Esophagus (tissue), 2 donors: ENCODE measurements at regions not wholly inside any gene's neighbourhood (a gene's known extent, or its start where the extent isn't known, plus 50 kb on each side); places are given as distances from the start of the nearest gene placed in this dataset.

Source experiments
- H3K27ac ChIP-seq, 2 donors: one replicate each; pipeline ENCODE4 v1.5.1; 2013; ENCODE audit warnings: low read depth in 2 of 2, mild to moderate bottlenecking in 2 of 2, inconsistent platforms in 1 of 2, low read length in 1 of 2, moderate library complexity in 1 of 2
- H3K27me3 ChIP-seq, 2 donors: one replicate each; pipeline ENCODE4 v1.6.1; 2013; ENCODE audit warnings: low read length in 2 of 2, control low read depth in 1 of 2, mild to moderate bottlenecking in 1 of 2; ENCODE audit not compliant: insufficient read depth in 2 of 2, control insufficient read depth in 1 of 2
- H3K36me3 ChIP-seq, 2 donors: one replicate each; pipeline ENCODE4 v1.6.1; 2013; ENCODE audit warnings: low read length in 1 of 2; ENCODE audit not compliant: control insufficient read depth in 2 of 2, insufficient read depth in 2 of 2
- H3K4me1 ChIP-seq, 2 donors: one replicate each; pipeline ENCODE4 v1.6.1; 2013; ENCODE audit warnings: low read length in 1 of 2; ENCODE audit not compliant: control insufficient read depth in 2 of 2, insufficient read depth in 2 of 2
- H3K4me3 ChIP-seq, 2 donors: one replicate each; pipeline ENCODE4 v1.5.1; 2013; ENCODE audit warnings: low read length in 2 of 2, mild to moderate bottlenecking in 2 of 2, low read depth in 1 of 2, moderate library complexity in 1 of 2
- H3K9me3 ChIP-seq, 2 donors: one replicate each; pipeline ENCODE4 v1.6.1; 2013; ENCODE audit warnings: mild to moderate bottlenecking in 2 of 2, low read depth in 1 of 2, low read length in 1 of 2, moderate library complexity in 1 of 2; ENCODE audit not compliant: control insufficient read depth in 2 of 2, insufficient read depth in 1 of 2
- WGBS, 2 donors: extraction: QIAGEN DNeasy Blood & Tissue Kit; methylation state at CpG; one replicate each; pipeline ENCODE4 v1.1.7; 2013; 5-methylcytosine and 5-hydroxymethylcytosine counted together
- donor health status: healthy with polysubstance abuse.
- donor health status: Bipolar disorder and iron deficiency.

- Histone ChIP-seq H3K9me3 (no peaks in the 10 kb centered on the region), H3K4me3 (no peak overlapping the region), H3K27ac (no peak overlapping the region), H3K36me3 (no peaks in the 10 kb centered on the region), H3K27me3 (no peaks in the 10 kb centered on the region), H3K4me1 (no peaks in the 10 kb centered on the region)
- 81 to 88% methylated on average over 2 of the region's 2 CpGs for WGBS, 2 donors
Observed at GRCh38 chr2:187956906-187957534, 334.7 kb upstream of the GULP1 start.

GRCh38 chr2:187959821-187960220 is 331.9 kb upstream of the GULP1 start:
- H3K4me1 ChIP-seq = no peaks in the 10 kb centered on the region
- no peak overlapping the region for H3K4me3 ChIP-seq
- no peaks in the 10 kb centered on the region for H3K27me3 ChIP-seq
- H3K9me3 ChIP-seq = no peaks in the 10 kb centered on the region
- H3K36me3 ChIP-seq = no peaks in the 10 kb centered on the region
- H3K27ac ChIP-seq = no peak overlapping the region

- Histone ChIP-seq H3K9me3 (no peaks in the 10 kb centered on the region), H3K27ac (no peak overlapping the region), H3K27me3 (no peaks in the 10 kb centered on the region), H3K4me1 (no peaks in the 10 kb centered on the region), H3K36me3 (no peaks in the 10 kb centered on the region), H3K4me3 (no peak overlapping the region)
- WGBS, 2 donors = 71 to 76% methylated on average over 2 of the region's 2 CpGs
Observed at GRCh38 chr2:187962538-187962937, 329.1 kb upstream of the GULP1 start.

- H3K27ac ChIP-seq = no peak overlapping the region
- no peaks in the 10 kb centered on the region for H3K9me3 ChIP-seq
- no peaks in the 10 kb centered on the region for H3K4me1 ChIP-seq
- H3K4me3 ChIP-seq = no peak overlapping the region
- WGBS, 2 donors = 72 to 93% methylated on average over 2 of the region's 2 CpGs
- H3K27me3 ChIP-seq = no peaks in the 10 kb centered on the region
- H3K36me3 ChIP-seq = no peaks in the 10 kb centered on the region
Observed at GRCh38 chr2:187964746-187965145, 326.9 kb upstream of the GULP1 start.

GRCh38 chr2:187966924-187967323 is 324.8 kb upstream of the GULP1 start:
- no peaks in the 10 kb centered on the region for H3K4me1 ChIP-seq
- H3K36me3 ChIP-seq = no peaks in the 10 kb centered on the region
- 29 to 46% methylated on average over 1 of the region's 1 CpG for WGBS, 2 donors
- H3K27me3 ChIP-seq = no peaks in the 10 kb centered on the region
- no peak overlapping the region for H3K27ac ChIP-seq
- no peak overlapping the region for H3K4me3 ChIP-seq
- no peaks in the 10 kb centered on the region for H3K9me3 ChIP-seq

- Histone ChIP-seq H3K9me3 (no peaks in the 10 kb centered on the region), H3K27ac (no peak overlapping the region), H3K27me3 (no peaks in the 10 kb centered on the region), H3K4me1 (no peaks in the 10 kb centered on the region), H3K4me3 (no peak overlapping the region), H3K36me3 (no peaks in the 10 kb centered on the region)
- 39 to 42% methylated on average over 1 of the region's 1 CpG for WGBS, 2 donors
Observed at GRCh38 chr2:187971893-187972292, 319.8 kb upstream of the GULP1 start.

GRCh38 chr2:187976259-187976985 is 315.3 kb upstream of the GULP1 start:
- Histone ChIP-seq H3K27me3 (no peaks in the 10 kb centered on the region), H3K36me3 (no peaks in the 10 kb centered on the region), H3K4me3 (no peak overlapping the region), H3K9me3 (no peaks in the 10 kb centered on the region), H3K27ac (no peak overlapping the region), H3K4me1 (no peaks in the 10 kb centered on the region)
- 62 to 70% methylated on average over 2 of the region's 2 CpGs for WGBS, 2 donors

- WGBS, 2 donors = 73 to 76% methylated on average over 3 of the region's 3 CpGs
- Histone ChIP-seq H3K4me3 (no peak overlapping the region), H3K27me3 (no peaks in the 10 kb centered on the region), H3K9me3 (no peaks in the 10 kb centered on the region), H3K4me1 (no peaks in the 10 kb centered on the region), H3K36me3 (no peaks in the 10 kb centered on the region), H3K27ac (no peak overlapping the region)
Observed at GRCh38 chr2:187976986-187977333, 314.7 kb upstream of the GULP1 start.

GRCh38 chr2:187978356-187978755 is 313.3 kb upstream of the GULP1 start:
- 83 to 88% methylated on average over 3 of the region's 3 CpGs for WGBS, 2 donors
- no peaks in the 10 kb centered on the region for H3K4me1 ChIP-seq
- H3K36me3 ChIP-seq = no peaks in the 10 kb centered on the region
- no peak overlapping the region for H3K4me3 ChIP-seq
- no peaks in the 10 kb centered on the region for H3K27me3 ChIP-seq
- no peak overlapping the region for H3K27ac ChIP-seq
- H3K9me3 ChIP-seq = no peaks in the 10 kb centered on the region

GRCh38 chr2:187982668-187983067 is 309.0 kb upstream of the GULP1 start:
- Histone ChIP-seq H3K4me3 (no peak overlapping the region), H3K4me1 (no peaks in the 10 kb centered on the region), H3K36me3 (no peaks in the 10 kb centered on the region), H3K27me3 (no peaks in the 10 kb centered on the region), H3K27ac (no peak overlapping the region), H3K9me3 (no peaks in the 10 kb centered on the region)
- WGBS, 2 donors = 27 to 30% methylated on average over 1 of the region's 1 CpG
